OCI-LY7 (cell line): ENCODE measurements at regions not wholly inside any gene's neighbourhood (a gene's known extent, or its start where the extent isn't known, plus 50 kb on each side); places are given as distances from the start of the nearest gene placed in this dataset.
"Not testable (repeated sequence)": the region's sequence is repeated elsewhere in the genome, so short reads cannot be mapped to it uniquely, and the experiment has no call there.

Experiments used
- BruUV-seq: library from RNA; stranded (reverse); fragments of 400-500 nt; replicated peaks from 2 replicates; lab custom pipeline; 2021; lab: Mats Ljungman, UMichigan
- CTCF ChIA-PET: fragments of 300-600 bp; sonication (Branson Sonifier 250); formaldehyde crosslinking; loops from one replicate; lab custom pipeline; 2022; ENCODE audit warnings: antibody characterized with exemption; ENCODE audit not compliant: unreplicated experiment; lab: Charles Lee
- POLR2A ChIA-PET: fragments of 300-600 bp; sonication (Branson Sonifier 250); formaldehyde crosslinking; loops from one replicate; lab custom pipeline; 2022; ENCODE audit warnings: antibody characterized with exemption; lab: Charles Lee
- DNase-seq: peaks from one replicate; pipeline ENCODE4 v3.0.0-alpha.2; 2015; ENCODE audit warnings: low spot score
- H2AFZ ChIP-seq: fragments of 200-600 bp; sonication (generic), shearing (Covaris generic); 2 replicates; pipeline ENCODE4 v1.6.1; 2014; ENCODE audit warnings: mild to moderate bottlenecking, antibody characterized with exemption, low read length, moderate library complexity
- H3K27ac ChIP-seq: fragments of 200-600 bp; sonication (generic); 2 replicates; pipeline ENCODE4 v1.5.1; 2014; ENCODE audit warnings: mixed run types, low read depth, mild to moderate bottlenecking, moderate library complexity, low read length, inconsistent platforms; ENCODE audit not compliant: poor library complexity, severe bottlenecking
- H3K36me3 ChIP-seq: fragments of 200-600 bp; sonication (generic); 2 replicates; pipeline ENCODE4 v1.6.1; 2014; ENCODE audit warnings: mild to moderate bottlenecking, antibody characterized with exemption, low read length, moderate library complexity, mixed read lengths; ENCODE audit not compliant: insufficient read depth
- H3K4me1 ChIP-seq: fragments of 200-600 bp; sonication (generic); 2 replicates; pipeline ENCODE4 v1.5.1; 2014; ENCODE audit warnings: mild to moderate bottlenecking, low read length; ENCODE audit not compliant: insufficient read depth, poor library complexity, severe bottlenecking
- H3K4me2 ChIP-seq: fragments of 200-600 bp; sonication (generic); 2 replicates; pipeline ENCODE4 v1.6.1; 2014; ENCODE audit warnings: mild to moderate bottlenecking, low read length
- H3K4me3 ChIP-seq: fragments of 200-600 bp; sonication (generic); 2 replicates; pipeline ENCODE4 v1.5.1; 2014; ENCODE audit warnings: mild to moderate bottlenecking, low read depth, low read length; ENCODE audit not compliant: poor library complexity, severe bottlenecking
- H3K79me2 ChIP-seq: fragments of 200-600 bp; sonication (generic); 2 replicates; pipeline ENCODE4 v1.6.1; 2016; ENCODE audit warnings: low read depth, mild to moderate bottlenecking, low read length, moderate library complexity, mixed read lengths; ENCODE audit not compliant: insufficient read depth
- H3K9me2 ChIP-seq: fragments of 200-600 bp; sonication (generic); 2 replicates; pipeline ENCODE4 v1.6.1; 2016; ENCODE audit warnings: mild to moderate bottlenecking, low read length, mixed read lengths; ENCODE audit not compliant: insufficient read depth
- H3K9me3 ChIP-seq: fragments of 200-600 bp; sonication (generic); 2 replicates; pipeline ENCODE4 v1.6.1; 2014; ENCODE audit warnings: mild to moderate bottlenecking, mixed run types, low read length, mixed read lengths
- H4K20me1 ChIP-seq: fragments of 200-600 bp; sonication (generic); 2 replicates; pipeline ENCODE4 v1.6.1; 2014; ENCODE audit warnings: mild to moderate bottlenecking, antibody characterized with exemption, low read length, moderate library complexity, mixed read lengths; ENCODE audit not compliant: insufficient read depth
- EZH2phosphoT487 ChIP-seq: fragments of 200-600 bp; sonication (generic); IDR thresholded peaks from 2 replicates; pipeline ENCODE4 v1.6.1; 2018; ENCODE audit warnings: low read depth, borderline replicate concordance, mild to moderate bottlenecking, mixed run types, antibody characterized with exemption, low read length, moderate library complexity, mixed read lengths
- intact Hi-C: fragments of 100-400 bp; cut with micrococcal nuclease; formaldehyde crosslinking; loops from one replicate; pipeline ENCODE4 v1.10.0; 2022; ENCODE audit not compliant: unreplicated experiment
- TF ChIP-seq, protein P1 (sequence below): fragments of 200-600 bp; sonication (generic); conservative IDR thresholded peaks from 2 replicates; pipeline ENCODE4 v1.5.1; 2014; ENCODE audit warnings: mild to moderate bottlenecking, antibody characterized with exemption, low read length, moderate library complexity, mixed read lengths

GRCh38 chr7:119026391-119026790 lies 801.9 kb downstream of the ANKRD7 start:
- no peaks in the 10 kb centered on the region for H3K9me2 ChIP-seq
- no peak overlapping the region for H3K4me2 ChIP-seq
- no TSS peak for BruUV-seq
- H3K36me3 ChIP-seq = no peaks in the 10 kb centered on the region
- no peaks in the 10 kb centered on the region for H4K20me1 ChIP-seq
- no peak overlapping the region for H2AFZ ChIP-seq
- H3K4me1 ChIP-seq = no peaks in the 10 kb centered on the region
- intact Hi-C loops = no loop called here
- no peaks in the 10 kb centered on the region for H3K9me3 ChIP-seq
- H3K4me3 ChIP-seq = no peak overlapping the region
- H3K79me2 ChIP-seq = no peaks in the 10 kb centered on the region
- ChIA-PET POLR2A (no interaction called here), CTCF (no interaction called here)
- no peak for TF ChIP-seq EZH2phosphoT487
- TF ChIP-seq, protein P1, sequence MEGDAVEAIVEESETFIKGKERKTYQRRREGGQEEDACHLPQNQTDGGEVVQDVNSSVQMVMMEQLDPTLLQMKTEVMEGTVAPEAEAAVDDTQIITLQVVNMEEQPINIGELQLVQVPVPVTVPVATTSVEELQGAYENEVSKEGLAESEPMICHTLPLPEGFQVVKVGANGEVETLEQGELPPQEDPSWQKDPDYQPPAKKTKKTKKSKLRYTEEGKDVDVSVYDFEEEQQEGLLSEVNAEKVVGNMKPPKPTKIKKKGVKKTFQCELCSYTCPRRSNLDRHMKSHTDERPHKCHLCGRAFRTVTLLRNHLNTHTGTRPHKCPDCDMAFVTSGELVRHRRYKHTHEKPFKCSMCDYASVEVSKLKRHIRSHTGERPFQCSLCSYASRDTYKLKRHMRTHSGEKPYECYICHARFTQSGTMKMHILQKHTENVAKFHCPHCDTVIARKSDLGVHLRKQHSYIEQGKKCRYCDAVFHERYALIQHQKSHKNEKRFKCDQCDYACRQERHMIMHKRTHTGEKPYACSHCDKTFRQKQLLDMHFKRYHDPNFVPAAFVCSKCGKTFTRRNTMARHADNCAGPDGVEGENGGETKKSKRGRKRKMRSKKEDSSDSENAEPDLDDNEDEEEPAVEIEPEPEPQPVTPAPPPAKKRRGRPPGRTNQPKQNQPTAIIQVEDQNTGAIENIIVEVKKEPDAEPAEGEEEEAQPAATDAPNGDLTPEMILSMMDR = no peak
- DNase-seq = no peak
- H3K27ac ChIP-seq = no peak overlapping the region

- BruUV-seq = no TSS peak
- TF ChIP-seq, protein P1 = no peak
- TF ChIP-seq EZH2phosphoT487 = no peak
- Histone ChIP-seq H3K4me2 (no peak overlapping the region), H3K9me3 (no peaks in the 10 kb centered on the region), H3K36me3 (no peaks in the 10 kb centered on the region), H3K27ac (no peak overlapping the region), H3K9me2 (no peaks in the 10 kb centered on the region), H3K4me1 (no peaks in the 10 kb centered on the region), H4K20me1 (no peaks in the 10 kb centered on the region), H3K4me3 (no peak overlapping the region), H2AFZ (no peak overlapping the region), H3K79me2 (no peaks in the 10 kb centered on the region)
- ChIA-PET POLR2A (interaction anchor here (0.7 to 0.9 kb wide), 2 partner anchors 12 to 96 kb away, joined by 3 read pairs; no protein-coding TSS in a partner anchor), CTCF (no interaction called here)
- DNase-seq = no peak
- intact Hi-C loops = no loop called here
These were observed 804.2 kb downstream of the ANKRD7 start for GRCh38 chr7:119028736-119029135.

- BruUV-seq, H3K4me3 ChIP-seq, H3K9me2 ChIP-seq, H3K27ac ChIP-seq, H3K79me2 ChIP-seq, POLR2A ChIA-PET, intact Hi-C loops, H3K9me3 ChIP-seq, H3K4me1 ChIP-seq, CTCF ChIA-PET, DNase-seq, H2AFZ ChIP-seq, H3K36me3 ChIP-seq, H3K4me2 ChIP-seq, H4K20me1 ChIP-seq: not testable (repeated sequence)
These were observed 807.6 kb downstream of the ANKRD7 start for GRCh38 chr7:119032136-119032535.
